ENCODE measurements at regions not wholly inside any gene's neighbourhood (a gene's known extent, or its start where the extent isn't known, plus 50 kb on each side); places are given as distances from the start of the nearest gene placed in this dataset.

DNA sequence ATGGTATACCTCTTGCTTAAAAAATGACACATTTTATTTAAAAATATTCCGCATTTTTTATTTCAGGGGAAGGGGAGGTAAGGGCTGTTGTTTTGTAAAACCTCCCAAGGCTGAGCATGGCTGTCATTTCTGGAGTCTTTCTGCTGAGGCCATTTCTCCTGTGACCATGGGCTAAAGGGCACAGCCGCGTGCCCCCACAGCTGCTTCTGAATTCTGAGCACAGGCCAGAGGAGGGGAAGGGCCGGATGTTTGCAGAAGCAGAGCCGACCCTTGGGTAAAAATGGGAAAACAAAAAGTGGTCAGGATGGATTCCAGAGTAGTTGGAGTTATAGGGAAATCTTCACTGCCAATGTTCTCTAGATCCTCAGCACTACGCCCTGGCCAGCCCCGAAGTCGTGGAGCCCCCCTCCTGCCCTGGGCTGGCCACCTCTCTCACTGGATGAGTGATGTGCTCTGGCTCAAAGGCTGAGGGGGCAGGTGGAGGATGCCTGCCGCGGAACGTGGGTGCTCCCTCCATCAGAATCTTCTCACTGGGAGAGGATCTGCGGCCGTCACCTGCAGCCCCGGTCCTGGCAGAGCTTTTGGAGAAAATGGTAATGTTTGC, 131.3 kb upstream of the ZEB1 start:
- 93% methylated on average over 14 of the region's 14 CpGs for WGBS (ENCODE audit: low lambda C conversion rate, missing lambda C conversion rate)
- H3K9me3 ChIP-seq (ENCODE audit: low read depth) = no peaks in the 10 kb centered on the region
- no peaks in the 10 kb centered on the region for H3K79me2 ChIP-seq
- no peak for DNase-seq (ENCODE audit: low spot score)
- no peaks in the 10 kb centered on the region for H3K4me1 ChIP-seq (ENCODE audit: insufficient read depth)
- TF ChIP-seq EZH2phosphoT487 (IDR thresholded peaks at IDR 0.05; ENCODE audit: low read depth, severe bottlenecking, unreplicated experiment) = no peak
- TF ChIP-seq, protein P1, sequence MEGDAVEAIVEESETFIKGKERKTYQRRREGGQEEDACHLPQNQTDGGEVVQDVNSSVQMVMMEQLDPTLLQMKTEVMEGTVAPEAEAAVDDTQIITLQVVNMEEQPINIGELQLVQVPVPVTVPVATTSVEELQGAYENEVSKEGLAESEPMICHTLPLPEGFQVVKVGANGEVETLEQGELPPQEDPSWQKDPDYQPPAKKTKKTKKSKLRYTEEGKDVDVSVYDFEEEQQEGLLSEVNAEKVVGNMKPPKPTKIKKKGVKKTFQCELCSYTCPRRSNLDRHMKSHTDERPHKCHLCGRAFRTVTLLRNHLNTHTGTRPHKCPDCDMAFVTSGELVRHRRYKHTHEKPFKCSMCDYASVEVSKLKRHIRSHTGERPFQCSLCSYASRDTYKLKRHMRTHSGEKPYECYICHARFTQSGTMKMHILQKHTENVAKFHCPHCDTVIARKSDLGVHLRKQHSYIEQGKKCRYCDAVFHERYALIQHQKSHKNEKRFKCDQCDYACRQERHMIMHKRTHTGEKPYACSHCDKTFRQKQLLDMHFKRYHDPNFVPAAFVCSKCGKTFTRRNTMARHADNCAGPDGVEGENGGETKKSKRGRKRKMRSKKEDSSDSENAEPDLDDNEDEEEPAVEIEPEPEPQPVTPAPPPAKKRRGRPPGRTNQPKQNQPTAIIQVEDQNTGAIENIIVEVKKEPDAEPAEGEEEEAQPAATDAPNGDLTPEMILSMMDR (IDR thresholded peaks at IDR 0.05; ENCODE audit: poor library complexity) = no peak
- TF ChIP-seq EZH2 (IDR thresholded peaks at IDR 0.05; ENCODE audit: borderline replicate concordance) = no peak
- no peak overlapping the region for H3K4me3 ChIP-seq
- no peak overlapping the region for H3K27ac ChIP-seq
- H3K9me2 ChIP-seq (replicated peaks; ENCODE audit: insufficient read depth) = no peaks in the 10 kb centered on the region
- H3K4me2 ChIP-seq = no peak overlapping the region
- H4K20me1 ChIP-seq (ENCODE audit: insufficient read depth, poor library complexity, severe bottlenecking) = no peaks in the 10 kb centered on the region
- H3K36me3 ChIP-seq (replicated peaks; ENCODE audit: insufficient read depth, low read depth) = no peaks in the 10 kb centered on the region
- no peak overlapping the region for H2AFZ ChIP-seq
- no peaks in the 10 kb centered on the region for H3K27me3 ChIP-seq

DNA sequence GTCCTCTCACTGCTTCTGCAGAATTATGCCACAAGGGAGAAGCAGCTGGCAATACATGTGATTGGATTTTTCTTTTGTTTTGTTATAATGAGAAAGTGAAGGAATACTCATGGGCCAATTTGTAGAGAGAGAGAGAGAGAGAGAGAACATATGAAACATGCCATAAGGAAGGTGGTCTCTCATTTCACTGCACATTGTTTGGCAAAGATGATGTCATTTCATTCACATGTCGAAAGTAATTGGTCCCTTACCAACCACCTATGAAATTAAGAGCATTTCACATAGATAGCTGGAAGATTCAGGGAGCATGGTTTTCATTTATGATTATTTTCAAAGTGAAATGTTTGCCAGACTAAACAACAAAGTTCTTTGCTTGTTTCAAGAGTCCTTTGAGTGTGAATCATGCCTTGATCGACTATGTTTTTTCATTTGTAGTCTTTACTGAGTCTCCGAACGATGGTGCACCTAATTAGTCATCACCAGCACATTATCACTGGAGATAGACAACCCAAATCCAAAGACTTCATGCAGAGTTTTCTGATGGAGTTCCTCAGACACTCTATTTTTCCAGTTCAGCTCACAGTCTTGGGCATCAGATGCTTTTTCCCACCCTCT, 130.1 kb upstream of the ZEB1 start:
- Histone ChIP-seq H3K9me2 (replicated peaks; ENCODE audit: insufficient read depth) (no peaks in the 10 kb centered on the region), H3K4me1 (ENCODE audit: insufficient read depth) (no peaks in the 10 kb centered on the region), H3K27ac (no peak overlapping the region), H3K27me3 (no peaks in the 10 kb centered on the region), H4K20me1 (ENCODE audit: insufficient read depth, poor library complexity, severe bottlenecking) (no peaks in the 10 kb centered on the region), H3K9me3 (ENCODE audit: low read depth) (no peaks in the 10 kb centered on the region), H2AFZ (no peak overlapping the region), H3K36me3 (replicated peaks; ENCODE audit: insufficient read depth, low read depth) (no peaks in the 10 kb centered on the region), H3K4me2 (no peak overlapping the region), H3K79me2 (no peaks in the 10 kb centered on the region), H3K4me3 (no peak overlapping the region)
- 79% methylated on average over 4 of the region's 4 CpGs for WGBS (ENCODE audit: low lambda C conversion rate, missing lambda C conversion rate)
- TF ChIP-seq, protein P1 (IDR thresholded peaks at IDR 0.05; ENCODE audit: poor library complexity) = no peak
- TF ChIP-seq EZH2phosphoT487 (IDR thresholded peaks at IDR 0.05; ENCODE audit: low read depth, severe bottlenecking, unreplicated experiment) (no peak), EZH2 (IDR thresholded peaks at IDR 0.05; ENCODE audit: borderline replicate concordance) (no peak)
- no peak for DNase-seq (ENCODE audit: low spot score)

DNA sequence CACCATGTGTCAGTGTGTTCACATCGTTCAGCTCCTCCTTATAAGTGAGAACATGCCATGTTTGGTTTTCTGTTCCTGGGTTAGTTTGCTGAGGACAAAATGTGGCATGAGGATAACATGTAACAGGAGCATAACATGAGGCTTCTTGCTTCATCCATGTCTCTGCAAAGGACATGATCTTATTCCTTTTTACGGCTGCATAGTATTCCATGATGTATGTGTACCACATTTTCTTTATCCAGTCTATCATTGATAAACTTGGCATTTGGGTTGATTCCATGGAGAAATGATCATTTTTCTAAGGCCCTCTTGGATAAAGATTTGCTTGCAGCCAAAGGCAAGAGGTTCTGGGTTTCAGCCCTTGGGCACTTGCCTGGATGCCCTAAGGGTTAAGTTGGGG, 128.5 kb upstream of the ZEB1 start:
- Histone ChIP-seq H3K36me3 (replicated peaks; ENCODE audit: insufficient read depth, low read depth) (no peaks in the 10 kb centered on the region), H3K4me2 (no peak overlapping the region), H3K27ac (no peak overlapping the region), H3K9me3 (ENCODE audit: low read depth) (no peaks in the 10 kb centered on the region), H3K9me2 (replicated peaks; ENCODE audit: insufficient read depth) (no peaks in the 10 kb centered on the region), H3K4me3 (no peak overlapping the region), H3K27me3 (no peaks in the 10 kb centered on the region), H2AFZ (no peak overlapping the region), H4K20me1 (ENCODE audit: insufficient read depth, poor library complexity, severe bottlenecking) (no peaks in the 10 kb centered on the region), H3K79me2 (no peaks in the 10 kb centered on the region), H3K4me1 (ENCODE audit: insufficient read depth) (no peaks in the 10 kb centered on the region)
- 98% methylated on average over 2 of the region's 2 CpGs for WGBS (ENCODE audit: low lambda C conversion rate, missing lambda C conversion rate)
- TF ChIP-seq, protein P1 (IDR thresholded peaks at IDR 0.05; ENCODE audit: poor library complexity) = no peak
- no peak for TF ChIP-seq EZH2 (IDR thresholded peaks at IDR 0.05; ENCODE audit: borderline replicate concordance)
- TF ChIP-seq EZH2phosphoT487 (IDR thresholded peaks at IDR 0.05; ENCODE audit: low read depth, severe bottlenecking, unreplicated experiment) = no peak
- no peak for DNase-seq (ENCODE audit: low spot score)
